Activated CD4-positive, alpha-beta memory T cell treated with anti-CD3 and anti-CD28 coated beads, Interleukin-2, amount 10 ng/mL, durations not matched to agents 7 days and 5 days (primary cell): ENCODE measurements at regions not wholly inside any gene's neighbourhood (a gene's known extent, or its start where the extent isn't known, plus 50 kb on each side); places are given as distances from the start of the nearest gene placed in this dataset.

Experiments
- CTCF ChIA-PET: fragments of 350-600 bp; sonication (Branson Sonifier 250); formaldehyde crosslinking; loops from one replicate; lab custom pipeline; 2021; ENCODE audit warnings: antibody characterized with exemption, inconsistent platforms; lab: Charles Lee
- POLR2A ChIA-PET: fragments of 350-600 bp; sonication (Branson Sonifier 250); formaldehyde crosslinking; loops from one replicate; lab custom pipeline; 2021; ENCODE audit warnings: antibody characterized with exemption; lab: Charles Lee
- DNase-seq: peaks from one replicate; pipeline ENCODE4 v3.0.0-alpha.2; 2020
- H3K27ac Mint-ChIP-seq: one replicate; pipeline ENCODE4 v1.8.0; 2021; ENCODE audit warnings: mild to moderate bottlenecking, mixed read lengths
- H3K27me3 Mint-ChIP-seq: one replicate; pipeline ENCODE4 v1.8.0; 2021; ENCODE audit warnings: mixed read lengths
- H3K36me3 Mint-ChIP-seq: one replicate; pipeline ENCODE4 v1.8.0; 2021; ENCODE audit warnings: low read depth, mixed read lengths
- H3K4me1 Mint-ChIP-seq: one replicate; pipeline ENCODE4 v1.8.0; 2021; ENCODE audit warnings: mixed read lengths
- H3K4me3 Mint-ChIP-seq: one replicate; pipeline ENCODE4 v1.8.0; 2021; ENCODE audit warnings: mild to moderate bottlenecking, mixed read lengths
- H3K9me3 Mint-ChIP-seq: one replicate; pipeline ENCODE4 v1.8.0; 2021; ENCODE audit warnings: mixed read lengths

DNA sequence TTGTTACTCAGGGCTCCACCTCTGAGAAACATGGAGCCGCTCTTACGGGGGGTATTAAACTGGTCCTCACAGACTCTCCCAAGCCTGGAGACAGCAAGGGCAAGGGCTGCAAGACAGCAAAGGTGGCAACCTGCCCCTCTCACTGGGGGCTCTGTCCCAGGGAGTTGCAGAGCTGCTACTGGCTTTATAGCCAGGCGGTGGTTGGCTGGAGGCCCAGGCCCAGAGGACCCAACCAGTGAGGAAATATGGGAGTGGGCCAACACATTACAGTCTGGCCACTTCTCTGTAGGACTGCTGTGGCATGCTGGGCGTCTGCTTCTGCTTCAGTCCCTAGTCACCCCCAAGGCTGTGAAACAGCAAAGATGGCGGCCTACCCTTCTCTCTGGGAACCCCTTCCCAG, 597.2 kb downstream of the LRRC70 start:
- Mint-ChIP-seq H3K4me3 (no peak overlapping the region), H3K4me1 (no peaks in the 10 kb centered on the region), H3K27ac (no peak overlapping the region), H3K9me3 (no peaks in the 10 kb centered on the region), H3K27me3 (no peaks in the 10 kb centered on the region), H3K36me3 (no peaks in the 10 kb centered on the region)
- no peak for DNase-seq
- CTCF ChIA-PET = no interaction called here
- POLR2A ChIA-PET = no interaction called here

DNA sequence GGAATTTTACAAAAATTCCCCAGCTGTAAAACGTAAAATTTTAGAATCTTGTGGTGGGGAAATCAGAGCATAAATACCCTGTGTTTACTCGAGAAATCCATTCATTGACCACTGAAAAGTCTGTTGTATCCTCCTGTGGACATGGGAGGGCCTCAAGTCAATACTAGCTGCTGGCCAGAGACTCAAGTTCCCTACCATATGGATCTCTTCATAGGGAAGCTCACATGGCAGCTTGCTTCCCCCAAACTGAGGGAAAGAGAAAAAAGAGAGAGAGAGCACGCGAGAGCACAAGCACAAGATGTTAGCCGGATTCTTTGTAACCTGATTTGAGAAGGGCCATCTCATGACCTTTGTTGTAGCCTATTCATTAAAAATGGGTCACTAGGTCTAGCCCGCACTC, 591.9 kb downstream of the LRRC70 start:
- Mint-ChIP-seq H3K36me3 (no peaks in the 10 kb centered on the region), H3K27ac (no peak overlapping the region), H3K9me3 (no peaks in the 10 kb centered on the region), H3K27me3 (no peaks in the 10 kb centered on the region), H3K4me3 (no peak overlapping the region), H3K4me1 (no peaks in the 10 kb centered on the region)
- CTCF ChIA-PET = no interaction called here
- no peak for DNase-seq
- POLR2A ChIA-PET = interaction anchor here (0.7 kb wide), 1 partner anchor 20 kb away, joined by 3 read pairs; no protein-coding TSS in a partner anchor

DNA sequence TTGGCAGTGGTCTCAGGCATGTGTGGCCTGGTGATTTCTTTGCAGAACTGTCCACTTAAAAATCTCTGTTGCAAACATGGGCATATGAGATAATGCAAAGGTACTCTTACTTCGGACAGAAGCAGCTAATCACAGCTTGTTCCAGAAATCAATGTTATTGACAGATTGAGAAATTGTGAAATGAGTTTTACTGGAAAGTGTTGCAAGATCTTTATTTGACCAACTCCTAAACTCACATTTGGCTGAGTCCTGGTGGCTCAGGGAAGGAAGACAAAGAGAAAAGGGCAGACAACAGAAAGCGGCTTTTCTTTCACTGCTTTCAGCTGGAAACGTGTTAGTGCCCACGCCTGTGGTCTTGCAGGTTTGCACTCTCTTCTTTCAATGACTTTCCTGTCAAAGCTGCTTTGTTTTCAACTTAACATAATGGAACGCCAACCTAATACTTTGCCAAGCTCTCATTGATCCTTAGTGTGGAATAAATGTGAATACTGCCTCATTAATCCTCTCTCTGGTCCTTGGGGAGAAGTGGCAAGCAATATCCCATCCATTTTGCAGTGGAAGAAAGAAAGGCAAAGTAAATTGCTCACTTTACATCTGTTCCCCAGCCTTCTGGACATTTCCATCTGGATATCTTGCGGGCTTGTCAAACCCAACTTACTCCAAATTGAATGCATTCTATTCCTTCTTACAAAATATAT, 586.4 kb downstream of the LRRC70 start:
- DNase-seq = no peak
- H3K9me3 Mint-ChIP-seq = no peaks in the 10 kb centered on the region
- ChIA-PET POLR2A (no interaction called here), CTCF (no interaction called here)
- H3K27me3 Mint-ChIP-seq = no peaks in the 10 kb centered on the region
- no peaks in the 10 kb centered on the region for H3K4me1 Mint-ChIP-seq
- H3K4me3 Mint-ChIP-seq = no peak overlapping the region
- H3K36me3 Mint-ChIP-seq = no peaks in the 10 kb centered on the region
- H3K27ac Mint-ChIP-seq = no peak overlapping the region

DNA sequence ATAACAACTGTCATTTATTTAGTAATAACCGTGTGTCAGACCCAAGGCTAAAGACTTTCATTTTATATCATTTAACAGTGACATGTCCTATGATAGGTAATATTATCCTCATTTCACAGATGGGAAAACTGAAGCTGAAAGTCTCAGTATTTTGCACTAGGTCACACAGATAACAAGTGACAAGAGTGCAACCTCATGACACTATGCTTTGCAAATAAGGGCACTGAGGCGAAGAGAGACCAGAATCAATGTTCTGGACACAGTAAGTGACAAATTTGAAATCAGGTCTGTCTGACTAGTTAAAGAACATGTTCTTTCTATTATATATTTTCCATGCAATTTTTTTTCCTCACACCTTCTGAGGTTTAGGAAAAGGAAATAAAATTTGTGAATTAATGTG, 585.7 kb downstream of the LRRC70 start:
- H3K4me1 Mint-ChIP-seq = no peaks in the 10 kb centered on the region
- H3K4me3 Mint-ChIP-seq = no peak overlapping the region
- no peak overlapping the region for H3K27ac Mint-ChIP-seq
- H3K9me3 Mint-ChIP-seq = no peaks in the 10 kb centered on the region
- no peaks in the 10 kb centered on the region for H3K36me3 Mint-ChIP-seq
- ChIA-PET POLR2A (no interaction called here), CTCF (no interaction called here)
- H3K27me3 Mint-ChIP-seq = no peaks in the 10 kb centered on the region
- no peak for DNase-seq

DNA sequence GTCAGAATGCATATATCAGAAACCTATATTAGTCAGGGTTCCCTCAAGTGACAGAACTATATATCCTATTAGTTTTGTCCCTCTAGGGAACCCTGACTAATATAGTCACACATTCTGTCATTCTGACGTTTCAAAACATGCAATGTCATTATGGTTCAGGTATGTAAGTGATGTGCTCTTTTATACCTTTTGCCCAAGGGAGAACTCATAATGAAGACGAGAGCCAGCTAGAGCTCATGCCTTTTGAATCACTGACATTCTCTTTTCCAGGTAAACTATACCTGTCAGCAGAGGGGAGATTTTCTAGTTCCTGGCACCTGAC, 576.7 kb downstream of the LRRC70 start:
- Mint-ChIP-seq H3K4me1 (no peaks in the 10 kb centered on the region), H3K4me3 (no peak overlapping the region), H3K9me3 (no peaks in the 10 kb centered on the region), H3K27ac (no peak overlapping the region), H3K36me3 (no peaks in the 10 kb centered on the region), H3K27me3 (no peaks in the 10 kb centered on the region)
- DNase-seq = no peak
- ChIA-PET POLR2A (no interaction called here), CTCF (no interaction called here)

DNA sequence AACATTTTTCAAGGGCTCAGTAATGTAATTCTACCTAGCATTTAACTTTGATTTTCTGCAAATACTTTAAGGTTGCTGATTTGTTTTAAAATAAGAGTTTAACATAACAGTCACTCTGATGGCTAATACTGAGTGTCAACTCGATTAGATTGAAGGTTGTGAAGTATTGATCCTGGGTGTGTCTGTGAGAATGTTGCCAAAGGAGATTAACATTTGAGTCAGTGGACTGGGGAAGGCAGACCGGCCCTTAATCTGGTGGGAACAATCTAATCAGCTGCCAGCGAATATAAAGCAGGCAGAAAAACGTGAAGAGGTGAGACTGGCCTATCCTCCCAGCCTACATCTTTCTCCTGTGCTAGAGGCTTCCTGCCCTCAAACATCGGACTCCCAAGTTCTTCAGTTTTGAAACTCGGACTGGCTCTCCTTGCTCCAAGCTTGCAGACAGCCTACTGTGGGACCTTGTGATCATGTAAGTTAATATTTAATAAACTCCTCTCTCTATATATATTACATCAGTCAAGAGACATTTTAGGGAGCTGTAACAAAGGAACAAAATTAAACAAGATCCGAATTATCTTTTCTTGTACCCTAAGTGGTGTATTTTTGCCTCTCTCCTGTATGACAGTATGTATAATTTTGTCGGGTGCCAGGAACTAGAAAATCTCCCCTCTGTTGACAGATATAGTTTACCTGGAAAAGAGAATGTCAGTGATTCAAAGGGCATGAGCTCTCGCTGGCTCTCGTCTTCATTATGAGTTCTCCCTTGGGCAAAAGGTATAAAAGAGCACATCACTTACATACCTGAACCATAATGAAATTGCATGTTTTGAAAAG, 576.1 kb downstream of the LRRC70 start:
- H3K4me3 Mint-ChIP-seq = no peak overlapping the region
- H3K9me3 Mint-ChIP-seq = no peaks in the 10 kb centered on the region
- H3K27ac Mint-ChIP-seq = no peak overlapping the region
- H3K36me3 Mint-ChIP-seq = no peaks in the 10 kb centered on the region
- no peaks in the 10 kb centered on the region for H3K4me1 Mint-ChIP-seq
- POLR2A ChIA-PET = no interaction called here
- no peaks in the 10 kb centered on the region for H3K27me3 Mint-ChIP-seq
- DNase-seq = no peak
- CTCF ChIA-PET = no interaction called here

DNA sequence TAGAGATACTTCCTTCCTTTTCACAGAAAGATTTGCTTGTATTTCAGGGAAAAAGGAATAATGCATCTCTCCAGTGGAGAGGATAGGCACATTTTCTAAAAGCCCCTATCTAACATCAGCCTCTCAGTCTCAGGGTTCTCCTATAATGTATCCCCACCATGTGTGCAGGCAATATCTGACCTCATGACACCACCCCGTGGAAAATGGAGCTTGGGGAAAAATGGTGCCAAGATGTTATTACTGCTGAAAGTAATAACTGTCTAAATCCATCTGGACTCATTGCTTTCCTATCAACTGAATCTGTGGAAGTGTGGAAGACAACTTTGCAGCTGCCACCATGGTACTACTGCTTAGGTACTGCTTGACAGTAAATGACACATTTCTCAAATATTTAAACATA, 574.3 kb downstream of the LRRC70 start:
- no peak for DNase-seq
- Mint-ChIP-seq H3K27me3 (no peaks in the 10 kb centered on the region), H3K4me3 (no peak overlapping the region), H3K9me3 (no peaks in the 10 kb centered on the region), H3K4me1 (no peaks in the 10 kb centered on the region), H3K27ac (no peak overlapping the region), H3K36me3 (no peaks in the 10 kb centered on the region)
- CTCF ChIA-PET = no interaction called here
- POLR2A ChIA-PET = no interaction called here

DNA sequence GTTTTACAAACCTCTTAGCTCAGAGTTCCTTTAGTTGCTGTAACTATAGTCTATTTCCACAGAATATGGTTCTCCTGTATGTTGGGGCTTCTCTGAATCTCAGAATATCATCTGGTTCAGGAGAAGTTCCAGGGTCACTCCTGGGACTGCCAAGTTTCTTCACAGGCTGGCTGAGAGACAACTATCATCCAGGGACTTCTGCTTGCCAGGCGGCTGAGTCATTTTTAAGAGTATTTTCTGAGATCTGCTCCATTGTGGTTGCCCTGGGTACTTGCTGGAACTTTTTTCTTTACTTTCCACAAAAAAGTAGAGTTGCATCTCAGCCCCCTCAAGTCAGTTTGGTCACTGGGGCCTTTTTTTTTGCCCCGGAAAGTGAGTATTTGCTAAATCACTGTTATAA, 566.5 kb downstream of the LRRC70 start:
- ChIA-PET POLR2A (no interaction called here), CTCF (no interaction called here)
- no peak for DNase-seq
- Mint-ChIP-seq H3K4me1 (no peaks in the 10 kb centered on the region), H3K27me3 (no peaks in the 10 kb centered on the region), H3K36me3 (no peaks in the 10 kb centered on the region), H3K4me3 (no peak overlapping the region), H3K27ac (no peak overlapping the region), H3K9me3 (no peaks in the 10 kb centered on the region)

DNA sequence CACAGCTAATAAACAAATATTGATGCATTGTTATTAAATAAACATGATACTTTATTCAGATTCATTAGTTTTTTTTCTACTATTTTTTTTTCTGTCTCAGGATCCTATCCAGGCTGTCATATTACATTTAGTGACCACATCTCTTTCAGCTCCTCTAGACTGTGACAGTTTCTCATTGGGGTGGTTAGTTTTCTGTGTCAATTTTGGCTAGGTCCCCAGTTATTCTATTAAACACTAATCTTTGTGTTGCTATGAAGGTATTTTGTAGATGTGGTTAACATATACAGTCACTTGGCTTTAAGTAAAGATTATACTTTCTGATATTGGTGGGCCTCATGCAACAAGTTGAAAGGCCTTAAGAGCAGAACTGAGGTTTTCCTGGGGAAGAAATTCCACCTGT, 563.0 kb downstream of the LRRC70 start:
- H3K27me3 Mint-ChIP-seq = no peaks in the 10 kb centered on the region
- no peaks in the 10 kb centered on the region for H3K4me1 Mint-ChIP-seq
- H3K9me3 Mint-ChIP-seq = no peaks in the 10 kb centered on the region
- DNase-seq = no peak
- no peak overlapping the region for H3K4me3 Mint-ChIP-seq
- no peak overlapping the region for H3K27ac Mint-ChIP-seq
- ChIA-PET POLR2A (no interaction called here), CTCF (no interaction called here)
- H3K36me3 Mint-ChIP-seq = no peaks in the 10 kb centered on the region

DNA sequence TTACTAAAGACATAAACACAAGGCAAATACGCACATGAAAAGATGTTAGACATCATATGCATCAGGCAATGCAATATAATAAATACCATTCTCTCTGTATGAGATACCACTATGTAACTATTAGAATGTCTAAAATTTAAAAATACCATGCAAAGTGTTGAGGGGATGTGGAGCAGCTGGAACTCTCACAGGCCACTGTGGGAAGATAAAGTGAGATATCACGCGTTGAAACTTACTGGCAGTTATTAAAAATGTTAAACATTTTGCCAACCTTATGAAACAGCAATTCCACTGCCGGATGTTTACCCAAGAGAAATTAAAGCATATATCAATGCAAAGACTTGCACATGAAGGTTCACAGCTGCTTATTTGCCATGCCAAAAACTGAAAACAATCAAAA, 556.7 kb downstream of the LRRC70 start:
- ChIA-PET POLR2A (no interaction called here), CTCF (no interaction called here)
- no peak overlapping the region for H3K4me3 Mint-ChIP-seq
- no peaks in the 10 kb centered on the region for H3K9me3 Mint-ChIP-seq
- DNase-seq = no peak
- H3K27ac Mint-ChIP-seq = no peak overlapping the region
- no peaks in the 10 kb centered on the region for H3K27me3 Mint-ChIP-seq
- no peaks in the 10 kb centered on the region for H3K36me3 Mint-ChIP-seq
- H3K4me1 Mint-ChIP-seq = no peaks in the 10 kb centered on the region

DNA sequence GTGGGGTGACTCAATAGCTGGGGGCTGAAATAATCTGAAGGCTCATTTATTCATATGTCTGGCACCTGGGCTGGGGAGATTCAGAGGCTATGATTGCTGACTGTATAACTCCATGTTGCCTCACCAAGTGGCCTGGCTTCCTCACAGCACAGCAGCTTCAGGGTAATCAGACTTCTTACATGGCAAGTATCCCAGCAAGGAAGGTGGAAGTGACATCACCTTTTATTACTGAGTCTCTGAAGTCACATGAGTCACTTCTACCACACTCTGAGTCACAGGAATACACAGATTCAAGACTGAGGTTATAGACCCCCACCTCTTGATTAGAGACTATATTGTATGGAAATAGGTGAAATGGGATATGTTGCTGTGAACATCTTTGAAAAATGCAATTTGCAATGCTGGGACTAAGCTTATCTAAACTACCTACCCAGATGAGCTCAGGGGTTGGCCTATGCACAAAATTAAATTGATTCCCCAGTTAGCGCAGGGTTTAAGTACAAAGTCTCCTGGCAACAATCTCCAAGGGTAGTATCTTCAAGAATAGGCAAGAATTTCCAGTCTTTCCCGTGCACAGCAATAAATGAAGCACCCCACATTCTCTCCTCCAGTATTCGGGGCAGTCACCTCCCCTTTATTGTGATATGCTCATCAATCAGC, 553.1 kb downstream of the LRRC70 start:
- POLR2A ChIA-PET = no interaction called here
- no peaks in the 10 kb centered on the region for H3K27me3 Mint-ChIP-seq
- H3K4me1 Mint-ChIP-seq = no peaks in the 10 kb centered on the region
- DNase-seq = no peak
- no peaks in the 10 kb centered on the region for H3K36me3 Mint-ChIP-seq
- CTCF ChIA-PET = no interaction called here
- H3K4me3 Mint-ChIP-seq = no peak overlapping the region
- H3K27ac Mint-ChIP-seq = no peak overlapping the region
- no peaks in the 10 kb centered on the region for H3K9me3 Mint-ChIP-seq

DNA sequence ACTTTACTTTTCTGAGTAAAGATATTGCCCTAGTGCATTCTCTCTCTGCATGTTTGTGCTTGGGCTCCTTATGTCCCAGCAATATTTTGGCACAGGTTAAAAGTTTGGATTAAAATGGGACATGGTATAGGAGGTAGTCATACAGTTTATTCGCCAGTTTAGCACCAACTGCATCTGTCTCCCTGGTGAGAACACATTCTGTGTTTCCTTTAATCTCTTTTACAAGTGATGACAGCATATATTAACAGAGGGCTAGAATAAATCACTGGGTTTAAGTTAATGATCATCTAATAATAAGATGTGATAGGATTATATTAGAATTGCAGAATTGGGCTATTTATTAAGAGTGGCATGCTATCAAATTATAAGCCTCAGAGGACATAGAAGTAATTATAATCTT, 550.1 kb downstream of the LRRC70 start:
- Mint-ChIP-seq H3K4me1 (no peaks in the 10 kb centered on the region), H3K9me3 (no peaks in the 10 kb centered on the region), H3K36me3 (no peaks in the 10 kb centered on the region), H3K27ac (no peak overlapping the region), H3K4me3 (no peak overlapping the region), H3K27me3 (no peaks in the 10 kb centered on the region)
- DNase-seq = no peak
- ChIA-PET CTCF (no interaction called here), POLR2A (no interaction called here)

DNA sequence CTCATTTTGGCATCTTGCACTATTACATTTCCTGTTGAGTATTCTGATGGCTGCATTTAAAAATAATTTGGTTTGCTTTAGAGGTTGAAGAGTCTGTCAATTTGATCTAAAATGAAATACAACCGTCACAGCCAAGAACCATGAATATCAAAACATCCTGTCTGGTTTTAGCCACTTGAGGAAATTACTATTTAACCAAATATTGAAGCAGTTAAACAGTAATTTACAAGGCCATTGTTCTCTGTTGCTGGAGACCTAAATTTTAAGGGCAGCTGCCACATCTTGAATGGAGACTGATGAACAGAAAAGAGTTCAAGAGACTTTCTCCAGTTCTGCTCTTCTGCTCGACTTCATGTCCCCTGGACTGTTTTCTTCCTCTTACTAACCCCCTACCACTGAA, 549.4 kb downstream of the LRRC70 start:
- Mint-ChIP-seq H3K9me3 (no peaks in the 10 kb centered on the region), H3K4me3 (no peak overlapping the region), H3K27me3 (no peaks in the 10 kb centered on the region), H3K4me1 (no peaks in the 10 kb centered on the region), H3K27ac (no peak overlapping the region), H3K36me3 (no peaks in the 10 kb centered on the region)
- CTCF ChIA-PET = no interaction called here
- POLR2A ChIA-PET = no interaction called here
- DNase-seq = no peak

DNA sequence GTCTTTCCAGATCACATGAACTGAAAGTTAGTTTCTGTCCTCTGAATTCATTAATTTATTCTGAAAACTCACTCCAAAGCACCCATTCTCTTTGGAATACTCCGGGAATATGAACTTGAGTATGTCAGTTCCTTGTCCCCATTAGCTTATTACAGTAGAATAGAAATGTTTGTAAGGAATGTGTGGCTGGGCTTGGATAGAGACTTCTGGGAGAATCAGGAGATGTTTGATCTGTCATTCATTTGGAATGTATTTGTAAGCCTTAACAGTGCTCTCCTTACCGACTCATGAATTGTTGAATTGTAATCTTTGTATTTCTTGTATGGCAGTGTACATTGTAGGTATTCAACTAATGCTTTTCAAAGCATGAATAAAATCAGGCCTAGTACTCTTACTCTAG, 548.4 kb downstream of the LRRC70 start:
- Mint-ChIP-seq H3K27me3 (no peaks in the 10 kb centered on the region), H3K36me3 (no peaks in the 10 kb centered on the region), H3K4me1 (no peaks in the 10 kb centered on the region), H3K27ac (no peak overlapping the region), H3K4me3 (no peak overlapping the region), H3K9me3 (no peaks in the 10 kb centered on the region)
- POLR2A ChIA-PET = no interaction called here
- no peak for DNase-seq
- CTCF ChIA-PET = no interaction called here
